ENCODE measurements at regions not wholly inside any gene's neighbourhood (a gene's known extent, or its start where the extent isn't known, plus 50 kb on each side); places are given as distances from the start of the nearest gene placed in this dataset.

DNA sequence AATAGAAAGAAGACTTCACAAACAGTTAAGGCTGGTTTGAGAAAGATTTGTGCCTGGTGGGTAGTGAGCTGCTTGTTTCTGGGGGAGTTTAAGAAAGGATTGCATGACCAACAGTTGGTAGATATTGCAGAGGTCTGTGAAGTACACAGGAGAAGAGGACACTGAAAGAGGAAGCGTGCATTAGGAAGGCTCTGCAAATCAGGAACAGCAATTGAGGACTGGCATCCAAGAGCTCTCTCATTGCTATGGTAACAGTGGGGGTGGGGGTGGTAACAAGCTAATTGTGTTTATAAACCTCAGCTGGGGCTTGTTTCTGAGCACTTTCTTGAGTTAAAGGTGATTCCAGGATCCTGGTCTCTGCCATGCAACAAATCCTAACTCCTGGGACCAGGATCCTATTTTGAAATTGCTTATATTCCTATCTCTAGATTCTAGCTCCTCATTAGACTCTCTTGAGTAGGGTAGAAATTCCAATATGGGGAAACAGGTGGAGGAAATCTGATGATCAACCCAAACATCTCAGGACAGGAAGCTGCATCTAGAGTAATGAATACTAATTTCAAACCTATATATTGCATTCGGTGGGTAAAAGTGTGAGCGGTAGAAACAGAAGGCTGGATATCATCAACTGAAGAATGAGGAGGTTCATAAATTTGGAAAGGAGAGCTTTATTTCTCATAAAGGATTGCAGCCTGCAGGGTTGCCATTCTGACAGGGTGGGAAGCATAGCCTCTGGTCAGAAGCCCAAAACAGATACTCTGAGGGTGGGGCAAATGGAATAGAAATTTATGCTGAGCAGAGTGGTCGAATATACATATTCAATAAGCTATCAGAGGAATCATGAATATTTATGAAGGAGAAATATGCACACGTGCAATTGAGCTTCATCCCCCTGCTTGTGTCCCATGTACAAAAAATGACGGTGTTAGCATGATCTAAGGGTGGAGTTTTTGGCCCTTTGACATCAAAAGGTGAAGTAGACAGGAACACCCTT lies 79.4 kb downstream of the PTTG1 start:
- H3K27me3 Mint-ChIP-seq: no peaks in the 10 kb centered on the region
- peaks cover 13% of the 10 kb centered on the region for H3K4me1 Mint-ChIP-seq
- H3K36me3 Mint-ChIP-seq (ENCODE audit: low read depth): no peaks in the 10 kb centered on the region
- DNase-seq (no peak), ATAC-seq (ENCODE audit: low read depth) (no peak)
- no peak overlapping the region for H3K27ac Mint-ChIP-seq
- intact Hi-C loops (cut with micrococcal nuclease): loop anchor here (10.0 kb wide), 1 partner anchor 1044 kb away; the partner anchor contains the start of gene GABRB2
- TF ChIP-seq, protein P1, sequence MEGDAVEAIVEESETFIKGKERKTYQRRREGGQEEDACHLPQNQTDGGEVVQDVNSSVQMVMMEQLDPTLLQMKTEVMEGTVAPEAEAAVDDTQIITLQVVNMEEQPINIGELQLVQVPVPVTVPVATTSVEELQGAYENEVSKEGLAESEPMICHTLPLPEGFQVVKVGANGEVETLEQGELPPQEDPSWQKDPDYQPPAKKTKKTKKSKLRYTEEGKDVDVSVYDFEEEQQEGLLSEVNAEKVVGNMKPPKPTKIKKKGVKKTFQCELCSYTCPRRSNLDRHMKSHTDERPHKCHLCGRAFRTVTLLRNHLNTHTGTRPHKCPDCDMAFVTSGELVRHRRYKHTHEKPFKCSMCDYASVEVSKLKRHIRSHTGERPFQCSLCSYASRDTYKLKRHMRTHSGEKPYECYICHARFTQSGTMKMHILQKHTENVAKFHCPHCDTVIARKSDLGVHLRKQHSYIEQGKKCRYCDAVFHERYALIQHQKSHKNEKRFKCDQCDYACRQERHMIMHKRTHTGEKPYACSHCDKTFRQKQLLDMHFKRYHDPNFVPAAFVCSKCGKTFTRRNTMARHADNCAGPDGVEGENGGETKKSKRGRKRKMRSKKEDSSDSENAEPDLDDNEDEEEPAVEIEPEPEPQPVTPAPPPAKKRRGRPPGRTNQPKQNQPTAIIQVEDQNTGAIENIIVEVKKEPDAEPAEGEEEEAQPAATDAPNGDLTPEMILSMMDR (IDR thresholded peaks at IDR 0.05): no peak
- no peak overlapping the region for H3K4me3 Mint-ChIP-seq
- H3K9me3 Mint-ChIP-seq: peaks cover 2% of the 10 kb centered on the region
- ChIA-PET CTCF (interaction anchor here (2.9 kb wide), 1 partner anchor 62 kb away, joined by 16 read pairs; no protein-coding TSS in a partner anchor), POLR2A (no interaction called here)

DNA sequence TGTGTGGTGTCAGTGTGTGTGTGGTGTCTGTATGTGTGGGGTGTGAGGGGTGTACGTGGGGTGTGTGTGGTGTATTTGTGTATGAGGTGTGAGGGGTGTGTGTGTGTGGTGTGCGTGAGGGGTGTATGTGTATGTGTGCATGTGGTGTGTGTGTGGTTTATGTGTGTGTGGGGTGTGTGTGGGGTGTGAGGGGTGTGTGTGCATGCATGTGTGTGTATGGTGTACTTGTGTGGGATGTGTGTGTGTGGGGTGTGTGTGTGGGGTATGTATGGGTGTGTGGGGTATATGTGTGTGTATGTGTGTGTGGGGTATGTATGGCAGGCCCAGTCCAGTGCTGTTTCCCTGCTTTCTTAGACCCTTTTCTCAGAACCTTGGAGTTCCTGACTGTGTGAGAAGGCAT lies 83.3 kb downstream of the PTTG1 start:
- Mint-ChIP-seq H3K4me3 (no peak overlapping the region), H3K4me1 (peaks cover 30% of the 10 kb centered on the region), H3K9me3 (peaks cover 2% of the 10 kb centered on the region), H3K27ac (no peak overlapping the region), H3K36me3 (ENCODE audit: low read depth) (no peaks in the 10 kb centered on the region), H3K27me3 (no peaks in the 10 kb centered on the region)
- ATAC-seq (ENCODE audit: low read depth): no peak
- CTCF ChIA-PET: interaction anchor here (6.3 kb wide), 1 partner anchor 65 kb away, joined by 128 read pairs; no protein-coding TSS in a partner anchor
- POLR2A ChIA-PET: no interaction called here
- no peak for DNase-seq
- TF ChIP-seq, protein P1 (IDR thresholded peaks at IDR 0.05): no peak
- intact Hi-C loops (cut with micrococcal nuclease): loop anchor here (10.0 kb wide), 1 partner anchor 1040 kb away; the partner anchor contains the start of gene GABRB2

- ATAC-seq (ENCODE audit: low read depth): peak; percentile 56
- peak overlapping the region; percentile 44 for H3K4me3 Mint-ChIP-seq
- H3K27ac Mint-ChIP-seq: peak overlapping the region; percentile 68
- TF ChIP-seq, protein P1 (IDR thresholded peaks at IDR 0.05): no peak
- DNase-seq: no peak
- intact Hi-C loops (cut with micrococcal nuclease): loop anchor here (1.0 to 10.0 kb wide), 2 partner anchors 38 to 1038 kb away; partner anchors contain the start of gene GABRB2
- H3K36me3 Mint-ChIP-seq (ENCODE audit: low read depth): no peaks in the 10 kb centered on the region
- H3K9me3 Mint-ChIP-seq: peaks cover 2% of the 10 kb centered on the region
- H3K27me3 Mint-ChIP-seq: no peaks in the 10 kb centered on the region
- peaks cover 26% of the 10 kb centered on the region for H3K4me1 Mint-ChIP-seq
- CTCF ChIA-PET: interaction anchor here (0.9 to 6.3 kb wide), 4 partner anchors 10 to 80 kb away, joined by 3 to 128 read pairs (median 4); no protein-coding TSS in a partner anchor
- POLR2A ChIA-PET: interaction anchor here (0.5 to 2.7 kb wide), 5 partner anchors 38 to 67 kb away, joined by 5 to 12 read pairs (median 6); no protein-coding TSS in a partner anchor
Observed at GRCh38 chr5:160506006-160507004, 84.7 kb downstream of the PTTG1 start.

- CTCF ChIA-PET: interaction anchor here (0.9 to 6.3 kb wide), 9 partner anchors 9 to 281 kb away, joined by 3 to 128 read pairs (median 3); partner anchors contain the start of gene PTTG1
Observed at GRCh38 chr5:160507221-160507721, 85.6 kb downstream of the PTTG1 start.

More at GRCh38 chr5:160507221-160507721, 85.6 kb downstream of the PTTG1 start:
- intact Hi-C loops (cut with micrococcal nuclease): loop anchor here (10.0 kb wide), 1 partner anchor 1038 kb away; the partner anchor contains the start of gene GABRB2
- H3K9me3 Mint-ChIP-seq: peaks cover 2% of the 10 kb centered on the region
- TF ChIP-seq, protein P1 (IDR thresholded peaks at IDR 0.05): no peak
- POLR2A ChIA-PET: interaction anchor here (0.7 to 2.7 kb wide), 5 partner anchors 26 to 88 kb away, joined by 3 to 12 read pairs (median 5); partner anchors contain the start of gene SLU7
- peak overlapping the region; percentile 68 for H3K27ac Mint-ChIP-seq
- peaks cover 26% of the 10 kb centered on the region for H3K4me1 Mint-ChIP-seq
- no peaks in the 10 kb centered on the region for H3K36me3 Mint-ChIP-seq (ENCODE audit: low read depth)
- ATAC-seq (ENCODE audit: low read depth) (no peak), DNase-seq (no peak)
- peaks cover 2% of the 10 kb centered on the region for H3K27me3 Mint-ChIP-seq
- no peak overlapping the region for H3K4me3 Mint-ChIP-seq
